ENCODE measurements at regions not wholly inside any gene's neighbourhood (a gene's known extent, or its start where the extent isn't known, plus 50 kb on each side); places are given as distances from the start of the nearest gene placed in this dataset.

- no peak for DNase-seq (ENCODE audit: low read depth in 2 of 3, low spot score in 1 of 3)
Observed at GRCh38 chr10:90450797-90451196, 407.0 kb downstream of the HTR7 start.

- DNase-seq (ENCODE audit: low read depth in 2 of 3, low spot score in 1 of 3): no peak
Observed at GRCh38 chr10:90451283-90451682, 406.6 kb downstream of the HTR7 start.

- no peak for DNase-seq (ENCODE audit: low read depth in 2 of 3, low spot score in 1 of 3)
Observed at GRCh38 chr10:90458054-90458453, 399.8 kb downstream of the HTR7 start.

- no peak for DNase-seq (ENCODE audit: low read depth in 2 of 3, low spot score in 1 of 3)
Observed at GRCh38 chr10:90458571-90458970, 399.3 kb downstream of the HTR7 start.

GRCh38 chr10:90461437-90462155 is 396.2 kb downstream of the HTR7 start:
- no peak for DNase-seq (ENCODE audit: low read depth in 2 of 3, low spot score in 1 of 3)

- no peak for DNase-seq (ENCODE audit: low read depth in 2 of 3, low spot score in 1 of 3)
Observed at GRCh38 chr10:90462749-90463470, 394.9 kb downstream of the HTR7 start.

- no peak for DNase-seq (ENCODE audit: low read depth in 2 of 3, low spot score in 1 of 3)
Observed at GRCh38 chr10:90464329-90464728, 393.5 kb downstream of the HTR7 start.

- DNase-seq (ENCODE audit: low read depth in 2 of 3, low spot score in 1 of 3): no peak
Observed at GRCh38 chr10:90470966-90471365, 386.9 kb downstream of the HTR7 start.

- DNase-seq (ENCODE audit: low read depth in 2 of 3, low spot score in 1 of 3): no peak
Observed at GRCh38 chr10:90480466-90480865, 377.4 kb downstream of the HTR7 start.

- no peak for DNase-seq (ENCODE audit: low read depth in 2 of 3, low spot score in 1 of 3)
Observed at GRCh38 chr10:90481326-90481923, 376.4 kb downstream of the HTR7 start.

GRCh38 chr10:90484518-90484917 is 373.3 kb downstream of the HTR7 start:
- no peak for DNase-seq (ENCODE audit: low read depth in 2 of 3, low spot score in 1 of 3)

- no peak for DNase-seq (ENCODE audit: low read depth in 2 of 3, low spot score in 1 of 3)
Observed at GRCh38 chr10:90494183-90494582, 363.7 kb downstream of the HTR7 start.

GRCh38 chr10:90504172-90504571 is 353.7 kb downstream of the HTR7 start:
- DNase-seq (ENCODE audit: low read depth in 2 of 3, low spot score in 1 of 3): no peak

GRCh38 chr10:90526721-90527120 is 331.1 kb downstream of the HTR7 start:
- DNase-seq (ENCODE audit: low read depth in 2 of 3, low spot score in 1 of 3): no peak

GRCh38 chr10:90530521-90530920 is 327.3 kb downstream of the HTR7 start:
- no peak for DNase-seq (ENCODE audit: low read depth in 2 of 3, low spot score in 1 of 3)

GRCh38 chr10:90557385-90557784 is 300.5 kb downstream of the HTR7 start:
- DNase-seq (ENCODE audit: low read depth in 2 of 3, low spot score in 1 of 3): no peak

GRCh38 chr10:90560331-90560730 is 297.5 kb downstream of the HTR7 start:
- no peak for DNase-seq (ENCODE audit: low read depth in 2 of 3, low spot score in 1 of 3)

- DNase-seq (ENCODE audit: low read depth in 2 of 3, low spot score in 1 of 3): no peak
Observed at GRCh38 chr10:90561666-90562065, 296.2 kb downstream of the HTR7 start.

GRCh38 chr10:90571481-90572258 is 286.2 kb downstream of the HTR7 start:
- DNase-seq (ENCODE audit: low read depth in 2 of 3, low spot score in 1 of 3): no peak

GRCh38 chr10:90575125-90575524 is 282.7 kb downstream of the HTR7 start:
- DNase-seq (ENCODE audit: low read depth in 2 of 3, low spot score in 1 of 3): no peak

GRCh38 chr10:90577569-90577968 is 280.3 kb downstream of the HTR7 start:
- DNase-seq (ENCODE audit: low read depth in 2 of 3, low spot score in 1 of 3): no peak
